Esophagus mucosa (tissue), 1 donor: ENCODE measurements at regions not wholly inside any gene's neighbourhood (a gene's known extent, or its start where the extent isn't known, plus 50 kb on each side); places are given as distances from the start of the nearest gene placed in this dataset.
A peak's percentile ranks its signal among the peaks of the same experiment; 100 is the strongest.
"Not testable (repeated sequence)": the region's sequence is repeated elsewhere in the genome, so short reads cannot be mapped to it uniquely, and the experiment has no call there.

Source experiments
- ATAC-seq: fragments of 200-7000 bp; cut with Tn5 transposase; one replicate; pipeline ENCODE4 v1.9.1; 2020
- donor health status: DM: yes; HTN: yes; CAD: no.

- not testable (repeated sequence) for ATAC-seq
These were observed 93.3 kb upstream of the GALNT18 start for GRCh38 chr11:11715075-11715474.

GRCh38 chr11:11710556-11710955 is 88.8 kb upstream of the GALNT18 start:
- no peak for ATAC-seq

GRCh38 chr11:11709447-11710239 is 87.8 kb upstream of the GALNT18 start:
- no peak for ATAC-seq

GRCh38 chr11:11708256-11708655 is 86.5 kb upstream of the GALNT18 start:
- ATAC-seq: no peak

- ATAC-seq: peak; percentile 28
These were observed 84.2 kb upstream of the GALNT18 start for GRCh38 chr11:11706028-11706427.

GRCh38 chr11:11703885-11704284 is 82.1 kb upstream of the GALNT18 start:
- no peak for ATAC-seq

- ATAC-seq: peak; percentile 23
These were observed 79.3 kb upstream of the GALNT18 start for GRCh38 chr11:11701070-11701469.

GRCh38 chr11:11697796-11698195 is 76.0 kb upstream of the GALNT18 start:
- ATAC-seq: no peak

- ATAC-seq: no peak
These were observed 69.7 kb upstream of the GALNT18 start for GRCh38 chr11:11691296-11692151.

- ATAC-seq: no peak
These were observed 59.7 kb upstream of the GALNT18 start for GRCh38 chr11:11681536-11681935.

GRCh38 chr11:11677672-11678356 is 56.0 kb upstream of the GALNT18 start:
- no peak for ATAC-seq

GRCh38 chr11:11675671-11676181 is 53.9 kb upstream of the GALNT18 start:
- no peak for ATAC-seq

GRCh38 chr11:11672789-11673188 is 51.0 kb upstream of the GALNT18 start:
- ATAC-seq: peak; percentile 53

- ATAC-seq: no peak
These were observed 50.3 kb upstream of the GALNT18 start for GRCh38 chr11:11672101-11672500.
